ENCODE measurements at regions not wholly inside any gene's neighbourhood (a gene's known extent, or its start where the extent isn't known, plus 50 kb on each side); places are given as distances from the start of the nearest gene placed in this dataset.
"Not testable (repeated sequence)": the region's sequence is repeated elsewhere in the genome, so short reads cannot be mapped to it uniquely, and the experiment has no call there.

- DNase-seq (no peak), ATAC-seq (no peak)
- H3K36me3 ChIP-seq (replicated peaks in 1 of 2; ENCODE audit: insufficient read depth in 1 of 2, low read depth in 2 of 2), result no peaks in the 10 kb centered on the region
- H3K27me3 ChIP-seq, result no peaks in the 10 kb centered on the region
- no peak overlapping the region for H3K27ac ChIP-seq
- 43 to 47% methylated on average over 3 of the region's 3 CpGs for WGBS, 2 donors
- intact Hi-C loops (cut with DNase I), result no loop called here
- no peak for TF ChIP-seq POLR2A (IDR thresholded peaks at IDR 0.05)
- no peak for TF ChIP-seq CTCF (IDR thresholded peaks at IDR 0.05)
- H3K9me3 ChIP-seq, result no peaks in the 10 kb centered on the region
- H3K4me3 ChIP-seq, result no peak overlapping the region
- no peaks in the 10 kb centered on the region for H3K4me1 ChIP-seq
Observed at GRCh38 chr3:153410517-153410916, 248.5 kb downstream of the RAP2B start.

GRCh38 chr3:153414982-153415381 is 253.0 kb downstream of the RAP2B start:
- no peak overlapping the region for H3K4me3 ChIP-seq
- ATAC-seq (no peak), DNase-seq (no peak)
- TF ChIP-seq CTCF (IDR thresholded peaks at IDR 0.05) (no peak), POLR2A (IDR thresholded peaks at IDR 0.05) (no peak)
- H3K4me1 ChIP-seq, result no peaks in the 10 kb centered on the region
- no peaks in the 10 kb centered on the region for H3K27me3 ChIP-seq
- 79 to 81% methylated on average over 2 of the region's 2 CpGs for WGBS, 2 donors
- intact Hi-C loops (cut with DNase I), result no loop called here
- peaks cover 0 to 5% (median 0%) of the 10 kb centered on the region in 3 donors for H3K9me3 ChIP-seq
- H3K27ac ChIP-seq, result no peak overlapping the region
- no peaks in the 10 kb centered on the region for H3K36me3 ChIP-seq (replicated peaks in 1 of 2; ENCODE audit: insufficient read depth in 1 of 2, low read depth in 2 of 2)

- H3K4me1 ChIP-seq, result no peaks in the 10 kb centered on the region
- no peaks in the 10 kb centered on the region for H3K27me3 ChIP-seq
- no peak overlapping the region for H3K27ac ChIP-seq
- H3K9me3 ChIP-seq, result peaks cover 0 to 25% (median 0%) of the 10 kb centered on the region in 3 donors
- WGBS, 2 donors, result 38 to 63% methylated on average over 3 to 4 of the region's 4 CpGs
- DNase-seq (no peak), ATAC-seq (no peak)
- TF ChIP-seq POLR2A (IDR thresholded peaks at IDR 0.05) (no peak), CTCF (IDR thresholded peaks at IDR 0.05) (no peak)
- intact Hi-C loops (cut with DNase I), result no loop called here
- no peaks in the 10 kb centered on the region for H3K36me3 ChIP-seq (replicated peaks in 1 of 2; ENCODE audit: insufficient read depth in 1 of 2, low read depth in 2 of 2)
- no peak overlapping the region for H3K4me3 ChIP-seq
Observed at GRCh38 chr3:153422314-153422713, 260.3 kb downstream of the RAP2B start.

GRCh38 chr3:153423820-153424219 is 261.8 kb downstream of the RAP2B start:
- H3K27ac ChIP-seq; DNase-seq; H3K36me3 ChIP-seq (replicated peaks in 1 of 2; ENCODE audit: insufficient read depth in 1 of 2, low read depth in 2 of 2); H3K27me3 ChIP-seq; H3K4me3 ChIP-seq; intact Hi-C loops (cut with DNase I); ATAC-seq; H3K4me1 ChIP-seq: not testable (repeated sequence)
- H3K9me3 ChIP-seq, result peaks cover 0 to 25% (median 0%) of the 10 kb centered on the region in 3 donors

- TF ChIP-seq CTCF (IDR thresholded peaks at IDR 0.05) (no peak), POLR2A (IDR thresholded peaks at IDR 0.05) (no peak)
- no peaks in the 10 kb centered on the region for H3K36me3 ChIP-seq (replicated peaks in 1 of 2; ENCODE audit: insufficient read depth in 1 of 2, low read depth in 2 of 2)
- no peak overlapping the region for H3K4me3 ChIP-seq
- intact Hi-C loops (cut with DNase I), result no loop called here
- no peaks in the 10 kb centered on the region for H3K4me1 ChIP-seq
- H3K27ac ChIP-seq, result no peak overlapping the region
- H3K27me3 ChIP-seq, result no peaks in the 10 kb centered on the region
- peaks cover 0 to 16% (median 0%) of the 10 kb centered on the region in 3 donors for H3K9me3 ChIP-seq
- WGBS, 2 donors, result 72 to 74% methylated on average over 4 of the region's 4 CpGs
- DNase-seq (no peak), ATAC-seq (no peak)
Observed at GRCh38 chr3:153426344-153426743, 264.3 kb downstream of the RAP2B start.

Measured in body of pancreas (tissue), 4 donors.